ENCODE measurements at regions not wholly inside any gene's neighbourhood (a gene's known extent, or its start where the extent isn't known, plus 50 kb on each side); places are given as distances from the start of the nearest gene placed in this dataset.

- H3K9me3 ChIP-seq (ENCODE audit: low read depth) = no peaks in the 10 kb centered on the region
- DNase-seq (ENCODE audit: low spot score) = no peak
- Mint-ChIP-seq H3K4me1 (peaks cover 18% of the 10 kb centered on the region), H3K9me3 (peaks cover 16% of the 10 kb centered on the region), H3K27ac (peak overlapping the region; percentile 9), H3K36me3 (peaks cover 2% of the 10 kb centered on the region), H3K4me3 (no peak overlapping the region), H3K27me3 (ENCODE audit: insufficient read depth, low read depth) (peaks cover 5% of the 10 kb centered on the region)
- no peak overlapping the region for H3K4me3 ChIP-seq
- no peak overlapping the region for H2AFZ ChIP-seq (replicated peaks)
- H3K27me3 ChIP-seq = no peaks in the 10 kb centered on the region
- no peak overlapping the region for H3K27ac ChIP-seq
- H3F3A ChIP-seq (ENCODE audit: low read depth) = no peaks in the 10 kb centered on the region
- H3K4me2 ChIP-seq = no peak overlapping the region
- no peak overlapping the region for H3K9ac ChIP-seq
- TF ChIP-seq EZH2phosphoT487 (IDR thresholded peaks at IDR 0.05) = no peak
- TF ChIP-seq CTCF (IDR thresholded peaks at IDR 0.05) = no peak
- no peak for TF ChIP-seq EZH2 (IDR thresholded peaks at IDR 0.05)
- H3K4me1 ChIP-seq = no peaks in the 10 kb centered on the region
- H3K36me3 ChIP-seq = no peaks in the 10 kb centered on the region
- H4K20me1 ChIP-seq (ENCODE audit: low read depth) = no peaks in the 10 kb centered on the region
- H3K79me2 ChIP-seq (ENCODE audit: low read depth) = no peaks in the 10 kb centered on the region
Measured at GRCh38 chrX:139058831-139059495, 347.4 kb upstream of the FGF13 start.

GRCh38 chrX:139052461-139052860 is 340.9 kb upstream of the FGF13 start:
- no peak overlapping the region for H3K4me2 ChIP-seq
- H3K79me2 ChIP-seq (ENCODE audit: low read depth) = no peaks in the 10 kb centered on the region
- TF ChIP-seq EZH2 (IDR thresholded peaks at IDR 0.05) = no peak
- no peak for TF ChIP-seq CTCF (IDR thresholded peaks at IDR 0.05)
- no peak for TF ChIP-seq EZH2phosphoT487 (IDR thresholded peaks at IDR 0.05)
- no peaks in the 10 kb centered on the region for H3K4me1 ChIP-seq
- peaks cover 9% of the 10 kb centered on the region for H3K27me3 Mint-ChIP-seq (ENCODE audit: insufficient read depth, low read depth)
- no peak overlapping the region for H3K27ac ChIP-seq
- H3K27me3 ChIP-seq = no peaks in the 10 kb centered on the region
- H3K27ac Mint-ChIP-seq = no peak overlapping the region
- no peaks in the 10 kb centered on the region for H4K20me1 ChIP-seq (ENCODE audit: low read depth)
- no peaks in the 10 kb centered on the region for H3K9me3 ChIP-seq (ENCODE audit: low read depth)
- H3K4me1 Mint-ChIP-seq = no peaks in the 10 kb centered on the region
- H3K9ac ChIP-seq = no peak overlapping the region
- no peak overlapping the region for H3K4me3 Mint-ChIP-seq
- no peaks in the 10 kb centered on the region for H3K36me3 ChIP-seq
- peaks cover 7% of the 10 kb centered on the region for H3K36me3 Mint-ChIP-seq
- H3K4me3 ChIP-seq = no peak overlapping the region
- DNase-seq (ENCODE audit: low spot score) = no peak
- H3F3A ChIP-seq (ENCODE audit: low read depth) = no peaks in the 10 kb centered on the region
- no peak overlapping the region for H2AFZ ChIP-seq (replicated peaks)
- peaks cover 20% of the 10 kb centered on the region for H3K9me3 Mint-ChIP-seq

- Mint-ChIP-seq H3K4me3 (no peak overlapping the region), H3K4me1 (no peaks in the 10 kb centered on the region)
- no peak for TF ChIP-seq EZH2 (IDR thresholded peaks at IDR 0.05)
- TF ChIP-seq EZH2phosphoT487 (IDR thresholded peaks at IDR 0.05) = no peak
- no peak for TF ChIP-seq CTCF (IDR thresholded peaks at IDR 0.05)
Measured at GRCh38 chrX:139049465-139049864, 337.9 kb upstream of the FGF13 start.

More at GRCh38 chrX:139049465-139049864, 337.9 kb upstream of the FGF13 start:
- Histone ChIP-seq H3K4me2 (no peak overlapping the region), H3K4me1 (no peaks in the 10 kb centered on the region), H3K9me3 (ENCODE audit: low read depth) (peaks cover 3% of the 10 kb centered on the region), H4K20me1 (ENCODE audit: low read depth) (no peaks in the 10 kb centered on the region), H3K27ac (no peak overlapping the region), H3K4me3 (no peak overlapping the region), H3K27me3 (no peaks in the 10 kb centered on the region), H2AFZ (replicated peaks) (no peak overlapping the region), H3F3A (ENCODE audit: low read depth) (no peaks in the 10 kb centered on the region), H3K79me2 (ENCODE audit: low read depth) (no peaks in the 10 kb centered on the region), H3K36me3 (no peaks in the 10 kb centered on the region), H3K9ac (no peak overlapping the region)
- no peak for DNase-seq (ENCODE audit: low spot score)
- H3K9me3 Mint-ChIP-seq = peaks cover 13% of the 10 kb centered on the region
- peaks cover 7% of the 10 kb centered on the region for H3K27me3 Mint-ChIP-seq (ENCODE audit: insufficient read depth, low read depth)
- peaks cover 5% of the 10 kb centered on the region for H3K36me3 Mint-ChIP-seq
- H3K27ac Mint-ChIP-seq = no peak overlapping the region
